ENCODE measurements at regions not wholly inside any gene's neighbourhood (a gene's known extent, or its start where the extent isn't known, plus 50 kb on each side); places are given as distances from the start of the nearest gene placed in this dataset.

DNA sequence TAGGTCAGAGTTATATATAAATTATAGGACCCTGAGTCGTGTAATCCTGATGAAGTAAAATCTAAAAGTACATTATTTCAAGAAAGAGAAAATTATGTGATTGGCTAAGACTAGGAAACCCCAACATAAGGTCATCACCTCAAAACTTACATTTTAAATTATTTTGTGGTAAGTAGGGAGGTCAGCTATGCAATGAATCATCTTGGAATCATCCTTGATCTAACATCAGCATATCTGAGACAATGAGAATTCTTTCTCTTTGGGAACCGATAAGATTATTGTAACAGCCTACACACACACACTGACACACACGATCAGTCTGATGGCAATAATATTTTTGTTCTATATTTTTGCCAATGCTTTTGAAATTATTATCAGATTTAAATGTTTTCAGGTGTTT lies 904.8 kb upstream of the CHAC2 start:
- TF ChIP-seq, protein P1, sequence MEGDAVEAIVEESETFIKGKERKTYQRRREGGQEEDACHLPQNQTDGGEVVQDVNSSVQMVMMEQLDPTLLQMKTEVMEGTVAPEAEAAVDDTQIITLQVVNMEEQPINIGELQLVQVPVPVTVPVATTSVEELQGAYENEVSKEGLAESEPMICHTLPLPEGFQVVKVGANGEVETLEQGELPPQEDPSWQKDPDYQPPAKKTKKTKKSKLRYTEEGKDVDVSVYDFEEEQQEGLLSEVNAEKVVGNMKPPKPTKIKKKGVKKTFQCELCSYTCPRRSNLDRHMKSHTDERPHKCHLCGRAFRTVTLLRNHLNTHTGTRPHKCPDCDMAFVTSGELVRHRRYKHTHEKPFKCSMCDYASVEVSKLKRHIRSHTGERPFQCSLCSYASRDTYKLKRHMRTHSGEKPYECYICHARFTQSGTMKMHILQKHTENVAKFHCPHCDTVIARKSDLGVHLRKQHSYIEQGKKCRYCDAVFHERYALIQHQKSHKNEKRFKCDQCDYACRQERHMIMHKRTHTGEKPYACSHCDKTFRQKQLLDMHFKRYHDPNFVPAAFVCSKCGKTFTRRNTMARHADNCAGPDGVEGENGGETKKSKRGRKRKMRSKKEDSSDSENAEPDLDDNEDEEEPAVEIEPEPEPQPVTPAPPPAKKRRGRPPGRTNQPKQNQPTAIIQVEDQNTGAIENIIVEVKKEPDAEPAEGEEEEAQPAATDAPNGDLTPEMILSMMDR (conservative IDR thresholded peaks at IDR 0.05; ENCODE audit: low read depth in 2 of 2), result no peak
- TF ChIP-seq EZH2 (IDR thresholded peaks at IDR 0.05; ENCODE audit: low read depth, unreplicated experiment) (no peak), POLR2AphosphoS5 (IDR thresholded peaks at IDR 0.05; ENCODE audit: low read depth) (no peak), CREB1 (CRISPR knock-in tag; IDR thresholded peaks at IDR 0.05; ENCODE audit: low read depth) (no peak), JUNB (IDR thresholded peaks at IDR 0.05; ENCODE audit: unreplicated experiment) (no peak), EZH2phosphoT487 (IDR thresholded peaks at IDR 0.05; ENCODE audit: unreplicated experiment) (no peak), STAT1 (IDR thresholded peaks at IDR 0.05; ENCODE audit: unreplicated experiment) (no peak), ZNF114 (CRISPR knock-in tag; IDR thresholded peaks at IDR 0.05) (no peak), NANOG (IDR thresholded peaks at IDR 0.05; ENCODE audit: borderline replicate concordance) (no peak), ZNF331 (CRISPR knock-in tag; IDR thresholded peaks at IDR 0.05; ENCODE audit: low read depth) (no peak)
- TF ChIP-seq, protein P2, sequence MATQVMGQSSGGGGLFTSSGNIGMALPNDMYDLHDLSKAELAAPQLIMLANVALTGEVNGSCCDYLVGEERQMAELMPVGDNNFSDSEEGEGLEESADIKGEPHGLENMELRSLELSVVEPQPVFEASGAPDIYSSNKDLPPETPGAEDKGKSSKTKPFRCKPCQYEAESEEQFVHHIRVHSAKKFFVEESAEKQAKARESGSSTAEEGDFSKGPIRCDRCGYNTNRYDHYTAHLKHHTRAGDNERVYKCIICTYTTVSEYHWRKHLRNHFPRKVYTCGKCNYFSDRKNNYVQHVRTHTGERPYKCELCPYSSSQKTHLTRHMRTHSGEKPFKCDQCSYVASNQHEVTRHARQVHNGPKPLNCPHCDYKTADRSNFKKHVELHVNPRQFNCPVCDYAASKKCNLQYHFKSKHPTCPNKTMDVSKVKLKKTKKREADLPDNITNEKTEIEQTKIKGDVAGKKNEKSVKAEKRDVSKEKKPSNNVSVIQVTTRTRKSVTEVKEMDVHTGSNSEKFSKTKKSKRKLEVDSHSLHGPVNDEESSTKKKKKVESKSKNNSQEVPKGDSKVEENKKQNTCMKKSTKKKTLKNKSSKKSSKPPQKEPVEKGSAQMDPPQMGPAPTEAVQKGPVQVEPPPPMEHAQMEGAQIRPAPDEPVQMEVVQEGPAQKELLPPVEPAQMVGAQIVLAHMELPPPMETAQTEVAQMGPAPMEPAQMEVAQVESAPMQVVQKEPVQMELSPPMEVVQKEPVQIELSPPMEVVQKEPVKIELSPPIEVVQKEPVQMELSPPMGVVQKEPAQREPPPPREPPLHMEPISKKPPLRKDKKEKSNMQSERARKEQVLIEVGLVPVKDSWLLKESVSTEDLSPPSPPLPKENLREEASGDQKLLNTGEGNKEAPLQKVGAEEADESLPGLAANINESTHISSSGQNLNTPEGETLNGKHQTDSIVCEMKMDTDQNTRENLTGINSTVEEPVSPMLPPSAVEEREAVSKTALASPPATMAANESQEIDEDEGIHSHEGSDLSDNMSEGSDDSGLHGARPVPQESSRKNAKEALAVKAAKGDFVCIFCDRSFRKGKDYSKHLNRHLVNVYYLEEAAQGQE (IDR thresholded peaks at IDR 0.05; ENCODE audit: unreplicated experiment), result no peak
- TF ChIP-seq, protein P3, sequence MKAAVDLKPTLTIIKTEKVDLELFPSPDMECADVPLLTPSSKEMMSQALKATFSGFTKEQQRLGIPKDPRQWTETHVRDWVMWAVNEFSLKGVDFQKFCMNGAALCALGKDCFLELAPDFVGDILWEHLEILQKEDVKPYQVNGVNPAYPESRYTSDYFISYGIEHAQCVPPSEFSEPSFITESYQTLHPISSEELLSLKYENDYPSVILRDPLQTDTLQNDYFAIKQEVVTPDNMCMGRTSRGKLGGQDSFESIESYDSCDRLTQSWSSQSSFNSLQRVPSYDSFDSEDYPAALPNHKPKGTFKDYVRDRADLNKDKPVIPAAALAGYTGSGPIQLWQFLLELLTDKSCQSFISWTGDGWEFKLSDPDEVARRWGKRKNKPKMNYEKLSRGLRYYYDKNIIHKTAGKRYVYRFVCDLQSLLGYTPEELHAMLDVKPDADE (IDR thresholded peaks at IDR 0.05), result no peak
- TF ChIP-seq, protein P4, sequence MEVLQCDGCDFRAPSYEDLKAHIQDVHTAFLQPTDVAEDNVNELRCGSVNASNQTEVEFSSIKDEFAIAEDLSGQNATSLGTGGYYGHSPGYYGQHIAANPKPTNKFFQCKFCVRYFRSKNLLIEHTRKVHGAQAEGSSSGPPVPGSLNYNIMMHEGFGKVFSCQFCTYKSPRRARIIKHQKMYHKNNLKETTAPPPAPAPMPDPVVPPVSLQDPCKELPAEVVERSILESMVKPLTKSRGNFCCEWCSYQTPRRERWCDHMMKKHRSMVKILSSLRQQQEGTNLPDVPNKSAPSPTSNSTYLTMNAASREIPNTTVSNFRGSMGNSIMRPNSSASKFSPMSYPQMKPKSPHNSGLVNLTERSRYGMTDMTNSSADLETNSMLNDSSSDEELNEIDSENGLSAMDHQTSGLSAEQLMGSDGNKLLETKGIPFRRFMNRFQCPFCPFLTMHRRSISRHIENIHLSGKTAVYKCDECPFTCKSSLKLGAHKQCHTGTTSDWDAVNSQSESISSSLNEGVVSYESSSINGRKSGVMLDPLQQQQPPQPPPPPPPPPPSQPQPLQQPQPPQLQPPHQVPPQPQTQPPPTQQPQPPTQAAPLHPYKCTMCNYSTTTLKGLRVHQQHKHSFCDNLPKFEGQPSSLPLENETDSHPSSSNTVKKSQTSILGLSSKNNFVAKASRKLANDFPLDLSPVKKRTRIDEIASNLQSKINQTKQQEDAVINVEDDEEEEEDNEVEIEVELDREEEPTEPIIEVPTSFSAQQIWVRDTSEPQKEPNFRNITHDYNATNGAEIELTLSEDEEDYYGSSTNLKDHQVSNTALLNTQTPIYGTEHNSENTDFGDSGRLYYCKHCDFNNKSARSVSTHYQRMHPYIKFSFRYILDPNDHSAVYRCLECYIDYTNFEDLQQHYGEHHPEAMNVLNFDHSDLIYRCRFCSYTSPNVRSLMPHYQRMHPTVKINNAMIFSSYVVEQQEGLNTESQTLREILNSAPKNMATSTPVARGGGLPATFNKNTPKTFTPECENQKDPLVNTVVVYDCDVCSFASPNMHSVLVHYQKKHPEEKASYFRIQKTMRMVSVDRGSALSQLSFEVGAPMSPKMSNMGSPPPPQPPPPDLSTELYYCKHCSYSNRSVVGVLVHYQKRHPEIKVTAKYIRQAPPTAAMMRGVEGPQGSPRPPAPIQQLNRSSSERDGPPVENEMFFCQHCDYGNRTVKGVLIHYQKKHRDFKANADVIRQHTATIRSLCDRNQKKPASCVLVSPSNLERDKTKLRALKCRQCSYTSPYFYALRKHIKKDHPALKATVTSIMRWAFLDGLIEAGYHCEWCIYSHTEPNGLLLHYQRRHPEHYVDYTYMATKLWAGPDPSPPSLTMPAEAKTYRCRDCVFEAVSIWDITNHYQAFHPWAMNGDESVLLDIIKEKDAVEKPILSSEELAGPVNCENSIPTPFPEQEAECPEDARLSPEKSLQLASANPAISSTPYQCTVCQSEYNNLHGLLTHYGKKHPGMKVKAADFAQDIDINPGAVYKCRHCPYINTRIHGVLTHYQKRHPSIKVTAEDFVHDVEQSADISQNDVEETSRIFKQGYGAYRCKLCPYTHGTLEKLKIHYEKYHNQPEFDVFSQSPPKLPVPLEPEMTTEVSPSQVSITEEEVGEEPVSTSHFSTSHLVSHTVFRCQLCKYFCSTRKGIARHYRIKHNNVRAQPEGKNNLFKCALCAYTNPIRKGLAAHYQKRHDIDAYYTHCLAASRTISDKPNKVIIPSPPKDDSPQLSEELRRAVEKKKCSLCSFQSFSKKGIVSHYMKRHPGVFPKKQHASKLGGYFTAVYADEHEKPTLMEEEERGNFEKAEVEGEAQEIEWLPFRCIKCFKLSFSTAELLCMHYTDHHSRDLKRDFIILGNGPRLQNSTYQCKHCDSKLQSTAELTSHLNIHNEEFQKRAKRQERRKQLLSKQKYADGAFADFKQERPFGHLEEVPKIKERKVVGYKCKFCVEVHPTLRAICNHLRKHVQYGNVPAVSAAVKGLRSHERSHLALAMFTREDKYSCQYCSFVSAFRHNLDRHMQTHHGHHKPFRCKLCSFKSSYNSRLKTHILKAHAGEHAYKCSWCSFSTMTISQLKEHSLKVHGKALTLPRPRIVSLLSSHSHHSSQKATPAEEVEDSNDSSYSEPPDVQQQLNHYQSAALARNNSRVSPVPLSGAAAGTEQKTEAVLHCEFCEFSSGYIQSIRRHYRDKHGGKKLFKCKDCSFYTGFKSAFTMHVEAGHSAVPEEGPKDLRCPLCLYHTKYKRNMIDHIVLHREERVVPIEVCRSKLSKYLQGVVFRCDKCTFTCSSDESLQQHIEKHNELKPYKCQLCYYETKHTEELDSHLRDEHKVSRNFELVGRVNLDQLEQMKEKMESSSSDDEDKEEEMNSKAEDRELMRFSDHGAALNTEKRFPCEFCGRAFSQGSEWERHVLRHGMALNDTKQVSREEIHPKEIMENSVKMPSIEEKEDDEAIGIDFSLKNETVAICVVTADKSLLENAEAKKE (CRISPR knock-in tag; IDR thresholded peaks at IDR 0.05), result no peak

All from GM23338 (cell line).